WTC11 (cell line): ENCODE measurements at regions not wholly inside any gene's neighbourhood (a gene's known extent, or its start where the extent isn't known, plus 50 kb on each side); places are given as distances from the start of the nearest gene placed in this dataset.

Experiments used
- ATAC-seq: fragments of 200-7000 bp; cut with Tn5 transposase; 2 replicates; pipeline ENCODE4 v1.10.0; 2021; ENCODE audit warnings: mild to moderate bottlenecking, moderate library complexity
- CTCF ChIA-PET: fragments of 300-600 bp; sonication (Branson Sonifier 250); formaldehyde crosslinking; loops from one replicate; lab custom pipeline; 2021; ENCODE audit warnings: antibody characterized with exemption; lab: Charles Lee
- POLR2A ChIA-PET: fragments of 350-600 bp; sonication (Branson Sonifier 250); formaldehyde crosslinking; loops from one replicate; lab custom pipeline; 2021; ENCODE audit warnings: antibody characterized with exemption; lab: Charles Lee
- DNase-seq: peaks from one replicate; pipeline ENCODE4 v3.0.0; 2021; ENCODE audit warnings: low spot score
- H3K27ac Mint-ChIP-seq: 2 replicates; pipeline ENCODE4 v1.8.0; 2021; ENCODE audit warnings: mixed read lengths
- H3K27me3 Mint-ChIP-seq: 2 replicates; pipeline ENCODE4 v1.8.0; 2021; ENCODE audit warnings: low read depth, mild to moderate bottlenecking, moderate library complexity, mixed read lengths
- H3K36me3 Mint-ChIP-seq: 2 replicates; pipeline ENCODE4 v1.8.0; 2021; ENCODE audit warnings: mixed read lengths
- H3K4me1 Mint-ChIP-seq: 2 replicates; pipeline ENCODE4 v1.8.0; 2022; ENCODE audit warnings: mixed read lengths
- H3K4me3 Mint-ChIP-seq: 2 replicates; pipeline ENCODE4 v1.8.0; 2021; ENCODE audit warnings: mild to moderate bottlenecking, moderate library complexity, mixed read lengths
- H3K9me3 Mint-ChIP-seq: 2 replicates; pipeline ENCODE4 v1.8.0; 2021; ENCODE audit warnings: mixed read lengths
- CREB1 ChIP-seq: sonication (generic); formaldehyde crosslinking; IDR thresholded peaks from 2 replicates; pipeline ENCODE4 v1.8.0; 2023; ENCODE audit warnings: mild to moderate bottlenecking, missing genetic modification reagents
- E2F1 ChIP-seq: sonication (generic); formaldehyde crosslinking; IDR thresholded peaks from 2 replicates; pipeline ENCODE4 v1.8.0; 2022; ENCODE audit warnings: mild to moderate bottlenecking, missing genetic modification reagents
- FOXP1 ChIP-seq: sonication (generic); formaldehyde crosslinking; IDR thresholded peaks from 2 replicates; pipeline ENCODE4 v1.8.0; 2022; ENCODE audit warnings: missing genetic modification reagents, mild to moderate bottlenecking, moderate library complexity, borderline replicate concordance
- FOXP4 ChIP-seq: sonication (generic); formaldehyde crosslinking; IDR thresholded peaks from 2 replicates; pipeline ENCODE4 v1.8.0; 2022; ENCODE audit warnings: mild to moderate bottlenecking, missing genetic modification reagents
- GRHL2 ChIP-seq: fragments of 250-450 bp; sonication (Bioruptor Pico); IDR thresholded peaks from 2 replicates; pipeline ENCODE4 v1.8.0; 2022; ENCODE audit warnings: mild to moderate bottlenecking, moderate library complexity; ENCODE audit not compliant: insufficient replicate concordance, severe bottlenecking
- HMGXB4 ChIP-seq: sonication (generic); formaldehyde crosslinking; IDR thresholded peaks from 2 replicates; pipeline ENCODE4 v1.8.1; 2023; ENCODE audit warnings: mild to moderate bottlenecking, moderate library complexity, missing genetic modification reagents
- IRF2 ChIP-seq: sonication (generic); formaldehyde crosslinking; IDR thresholded peaks from 2 replicates; pipeline ENCODE4 v1.8.0; 2022; ENCODE audit warnings: low read depth, missing genetic modification reagents, borderline replicate concordance
- JAZF1 ChIP-seq: fragments of 250-450 bp; sonication (Bioruptor Pico); IDR thresholded peaks from 2 replicates; pipeline ENCODE4 v1.9.0; 2021; ENCODE audit warnings: moderate library complexity, mild to moderate bottlenecking, inconsistent platforms
- JUN ChIP-seq: sonication (generic); formaldehyde crosslinking; IDR thresholded peaks from 2 replicates; pipeline ENCODE4 v1.8.0; 2023; ENCODE audit warnings: mild to moderate bottlenecking, missing genetic modification reagents
- NFATC4 ChIP-seq: fragments of 250-450 bp; sonication (Bioruptor Pico); IDR thresholded peaks from 2 replicates; pipeline ENCODE4 v1.9.0; 2021; ENCODE audit warnings: mild to moderate bottlenecking
- NR1H2 ChIP-seq: sonication (generic); formaldehyde crosslinking; IDR thresholded peaks from 2 replicates; pipeline ENCODE4 v1.9.0; 2021; ENCODE audit warnings: mild to moderate bottlenecking, moderate library complexity, missing genetic modification reagents
- NR2C2 ChIP-seq: sonication (generic); formaldehyde crosslinking; IDR thresholded peaks from 2 replicates; pipeline ENCODE4 v1.8.0; 2022; ENCODE audit warnings: mild to moderate bottlenecking, missing genetic modification reagents
- RELA ChIP-seq: sonication (generic); formaldehyde crosslinking; IDR thresholded peaks from 2 replicates; pipeline ENCODE4 v1.8.1; 2022; ENCODE audit warnings: missing genetic modification reagents, mild to moderate bottlenecking, borderline replicate concordance
- SMAD4 ChIP-seq: sonication (generic); formaldehyde crosslinking; IDR thresholded peaks from 2 replicates; pipeline ENCODE4 v1.8.0; 2022; ENCODE audit warnings: mild to moderate bottlenecking, missing genetic modification reagents
- TP53 ChIP-seq: sonication (generic); formaldehyde crosslinking; IDR thresholded peaks from 2 replicates; pipeline ENCODE4 v1.8.1; 2023; ENCODE audit warnings: mild to moderate bottlenecking, missing genetic modification reagents
- ZNF121 ChIP-seq: sonication (generic); formaldehyde crosslinking; IDR thresholded peaks from 2 replicates; pipeline ENCODE4 v1.8.0; 2023; ENCODE audit warnings: missing genetic modification reagents
- ZNF281 ChIP-seq: sonication (generic); formaldehyde crosslinking; IDR thresholded peaks from 2 replicates; pipeline ENCODE4 v1.8.0; 2023; ENCODE audit warnings: mild to moderate bottlenecking, missing genetic modification reagents
- ZNF317 ChIP-seq: sonication (generic); formaldehyde crosslinking; IDR thresholded peaks from 2 replicates; pipeline ENCODE4 v1.8.1; 2023; ENCODE audit warnings: low read depth, mild to moderate bottlenecking, moderate library complexity, missing genetic modification reagents, borderline replicate concordance
- ZNF425 ChIP-seq: fragments of 250-450 bp; sonication (Bioruptor Pico); conservative IDR thresholded peaks from 2 replicates; pipeline ENCODE4 v1.9.0; 2021; ENCODE audit warnings: mild to moderate bottlenecking
- TF ChIP-seq, protein P1 (sequence below): sonication (generic); formaldehyde crosslinking; IDR thresholded peaks from 2 replicates; pipeline ENCODE4 v1.8.0; 2022; ENCODE audit warnings: mild to moderate bottlenecking, missing genetic modification reagents
- TF ChIP-seq, protein P2 (sequence below): fragments of 250-450 bp; sonication (Bioruptor Pico); IDR thresholded peaks from 2 replicates; pipeline ENCODE4 v2.1.2; 2022; ENCODE audit warnings: mild to moderate bottlenecking, moderate library complexity

- Mint-ChIP-seq H3K27me3 (no peaks in the 10 kb centered on the region), H3K4me3 (no peak overlapping the region), H3K4me1 (no peaks in the 10 kb centered on the region), H3K27ac (no peak overlapping the region), H3K9me3 (no peaks in the 10 kb centered on the region), H3K36me3 (no peaks in the 10 kb centered on the region)
- DNase-seq (no peak), ATAC-seq (no peak)
- TF ChIP-seq CREB1 (CRISPR knock-in tag) (no peak), NFATC4 (CRISPR knock-in tag) (no peak), ZNF425 (CRISPR knock-in tag) (no peak), FOXP4 (no peak), NR2C2 (CRISPR knock-in tag) (no peak), ZNF121 (no peak), IRF2 (no peak)
- CTCF ChIA-PET: no interaction called here
- POLR2A ChIA-PET: no interaction called here
Observed at GRCh38 chr7:114759347-114760062, 162.4 kb upstream of the MDFIC start.

DNA sequence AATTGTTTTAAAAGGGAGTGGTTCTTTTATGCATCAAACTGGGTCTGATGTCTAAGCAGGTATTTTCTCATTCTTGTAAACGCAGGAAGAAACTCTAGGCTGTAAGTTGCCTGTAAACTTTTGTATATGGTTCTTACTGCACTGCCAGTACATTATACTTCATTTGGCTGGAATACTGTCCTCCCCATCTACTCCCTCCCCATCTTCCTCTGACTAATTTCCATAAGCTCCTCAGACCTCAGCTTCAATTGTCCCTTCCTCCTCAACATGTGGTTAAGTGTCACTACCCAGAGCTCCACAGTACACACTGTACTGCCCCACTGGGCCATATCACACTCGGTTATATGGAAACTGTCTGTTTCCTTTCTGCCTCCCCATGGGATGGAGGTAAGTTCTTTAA, 161.4 kb upstream of the MDFIC start:
- DNase-seq: no peak
- Mint-ChIP-seq H3K36me3 (no peaks in the 10 kb centered on the region), H3K4me3 (no peak overlapping the region), H3K4me1 (no peaks in the 10 kb centered on the region), H3K27ac (no peak overlapping the region), H3K27me3 (no peaks in the 10 kb centered on the region), H3K9me3 (no peaks in the 10 kb centered on the region)
- CTCF ChIA-PET: no interaction called here
- POLR2A ChIA-PET: no interaction called here
- no peak for ATAC-seq
- TF ChIP-seq JUN (CRISPR knock-in tag) (no peak), HMGXB4 (CRISPR knock-in tag) (no peak), TP53 (CRISPR knock-in tag) (no peak), FOXP1 (CRISPR knock-in tag) (no peak), NR1H2 (CRISPR knock-in tag) (no peak), E2F1 (CRISPR knock-in tag) (no peak), GRHL2 (no peak), ZNF317 (CRISPR knock-in tag) (no peak), SMAD4 (CRISPR knock-in tag) (no peak), IRF2 (no peak), RELA (CRISPR knock-in tag) (no peak), ZNF281 (CRISPR knock-in tag) (no peak), CREB1 (CRISPR knock-in tag) (no peak), JAZF1 (no peak)
- TF ChIP-seq, protein P1, sequence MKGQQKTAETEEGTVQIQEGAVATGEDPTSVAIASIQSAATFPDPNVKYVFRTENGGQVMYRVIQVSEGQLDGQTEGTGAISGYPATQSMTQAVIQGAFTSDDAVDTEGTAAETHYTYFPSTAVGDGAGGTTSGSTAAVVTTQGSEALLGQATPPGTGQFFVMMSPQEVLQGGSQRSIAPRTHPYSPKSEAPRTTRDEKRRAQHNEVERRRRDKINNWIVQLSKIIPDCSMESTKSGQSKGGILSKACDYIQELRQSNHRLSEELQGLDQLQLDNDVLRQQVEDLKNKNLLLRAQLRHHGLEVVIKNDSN (CRISPR knock-in tag): no peak
- TF ChIP-seq, protein P2, sequence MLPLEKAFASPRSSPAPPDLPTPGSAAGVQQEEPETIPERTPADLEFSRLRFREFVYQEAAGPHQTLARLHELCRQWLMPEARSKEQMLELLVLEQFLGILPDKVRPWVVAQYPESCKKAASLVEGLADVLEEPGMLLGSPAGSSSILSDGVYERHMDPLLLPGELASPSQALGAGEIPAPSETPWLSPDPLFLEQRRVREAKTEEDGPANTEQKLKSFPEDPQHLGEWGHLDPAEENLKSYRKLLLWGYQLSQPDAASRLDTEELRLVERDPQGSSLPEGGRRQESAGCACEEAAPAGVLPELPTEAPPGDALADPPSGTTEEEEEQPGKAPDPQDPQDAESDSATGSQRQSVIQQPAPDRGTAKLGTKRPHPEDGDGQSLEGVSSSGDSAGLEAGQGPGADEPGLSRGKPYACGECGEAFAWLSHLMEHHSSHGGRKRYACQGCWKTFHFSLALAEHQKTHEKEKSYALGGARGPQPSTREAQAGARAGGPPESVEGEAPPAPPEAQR: no peak
